ENCODE measurements at regions not wholly inside any gene's neighbourhood (a gene's known extent, or its start where the extent isn't known, plus 50 kb on each side); places are given as distances from the start of the nearest gene placed in this dataset.

DNA sequence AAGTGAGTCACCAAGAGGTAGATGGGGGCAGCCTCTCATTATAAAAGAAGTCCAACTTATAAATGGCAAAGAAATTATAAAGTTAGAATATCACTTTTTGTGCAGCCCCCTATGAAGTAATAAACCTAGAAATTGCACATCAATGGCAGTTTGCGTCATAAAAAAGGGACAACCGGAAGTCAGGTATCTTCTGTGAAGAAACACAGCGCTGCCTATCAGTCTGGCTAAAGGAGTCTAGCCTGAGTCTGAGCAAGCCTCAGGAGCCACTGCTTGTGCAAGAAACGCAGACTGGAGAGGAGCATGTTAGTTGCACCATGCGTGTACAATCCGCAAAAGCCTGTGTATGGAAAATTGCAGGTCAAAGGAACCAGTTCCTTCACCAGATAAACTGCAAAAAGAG, 178.4 kb downstream of the ARRDC4 start:
- no peak overlapping the region for H3K27ac ChIP-seq
- DNase-seq (ENCODE audit: low read depth, low spot score) = no peak

DNA sequence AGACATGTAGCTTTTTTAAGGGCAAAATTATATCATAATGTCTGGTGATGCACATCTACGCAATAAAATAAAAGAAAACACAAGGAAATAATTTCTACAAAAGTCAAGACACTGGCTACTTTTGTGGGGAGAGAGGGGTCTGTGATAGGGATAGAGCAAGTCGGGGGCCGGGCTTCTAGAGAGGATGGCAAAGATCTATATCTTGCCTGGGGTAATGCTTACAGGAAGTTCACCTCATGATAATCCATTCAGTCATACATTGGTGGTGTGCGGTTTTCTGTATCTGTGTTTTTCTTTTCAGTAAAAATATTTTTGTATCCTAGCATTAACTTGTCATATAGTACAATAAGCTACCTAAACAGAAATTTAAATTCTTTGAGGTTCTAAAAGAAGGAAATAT, 178.8 kb downstream of the ARRDC4 start:
- DNase-seq (ENCODE audit: low read depth, low spot score) = no peak
- no peak overlapping the region for H3K27ac ChIP-seq

- DNase-seq (ENCODE audit: low read depth, low spot score) = no peak
- no peak overlapping the region for H3K27ac ChIP-seq
Measured at GRCh38 chr15:98142572-98142971, 182.1 kb downstream of the ARRDC4 start.

- DNase-seq (ENCODE audit: low read depth, low spot score) = no peak
- H3K27ac ChIP-seq = no peak overlapping the region
Measured at GRCh38 chr15:98143116-98143515, 182.6 kb downstream of the ARRDC4 start.

DNA sequence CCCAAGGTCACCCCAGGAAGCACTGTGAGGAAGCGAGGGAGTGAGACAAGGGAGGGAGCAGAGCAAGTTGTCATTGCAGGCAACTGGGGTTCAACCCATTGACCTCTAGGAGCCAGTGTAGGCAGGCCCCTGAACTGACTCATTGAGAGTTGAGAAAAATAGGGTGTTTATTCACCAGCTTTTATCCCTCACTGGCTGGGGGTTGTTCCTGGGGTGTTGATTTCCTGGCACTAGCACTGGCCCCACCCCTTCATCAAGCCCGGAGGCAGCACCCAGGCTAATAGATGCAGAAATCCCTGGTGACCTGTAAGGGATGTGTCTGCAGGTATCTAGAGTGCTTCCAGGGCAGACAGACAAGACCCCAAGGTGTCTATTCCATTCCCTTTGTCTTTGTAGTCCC, 183.9 kb downstream of the ARRDC4 start:
- no peak for DNase-seq (ENCODE audit: low read depth, low spot score)
- no peak overlapping the region for H3K27ac ChIP-seq

- H3K27ac ChIP-seq = no peak overlapping the region
- DNase-seq (ENCODE audit: low read depth, low spot score) = no peak
Measured at GRCh38 chr15:98146031-98146820, 185.7 kb downstream of the ARRDC4 start.

GRCh38 chr15:98147415-98147814, 186.9 kb downstream of the ARRDC4 start:
- no peak for DNase-seq (ENCODE audit: low read depth, low spot score)

GRCh38 chr15:98150084-98150483, 189.6 kb downstream of the ARRDC4 start:
- H3K27ac ChIP-seq = peak overlapping the region; percentile 58

More at GRCh38 chr15:98147415-98147814, 186.9 kb downstream of the ARRDC4 start:
- H3K27ac ChIP-seq = no peak overlapping the region

GRCh38 chr15:98150536-98150935, 190.0 kb downstream of the ARRDC4 start:
- no peak for DNase-seq (ENCODE audit: low read depth, low spot score)
- peak overlapping the region; percentile 58 for H3K27ac ChIP-seq

More at GRCh38 chr15:98150084-98150483, 189.6 kb downstream of the ARRDC4 start:
- DNase-seq (ENCODE audit: low read depth, low spot score) = no peak

DNA sequence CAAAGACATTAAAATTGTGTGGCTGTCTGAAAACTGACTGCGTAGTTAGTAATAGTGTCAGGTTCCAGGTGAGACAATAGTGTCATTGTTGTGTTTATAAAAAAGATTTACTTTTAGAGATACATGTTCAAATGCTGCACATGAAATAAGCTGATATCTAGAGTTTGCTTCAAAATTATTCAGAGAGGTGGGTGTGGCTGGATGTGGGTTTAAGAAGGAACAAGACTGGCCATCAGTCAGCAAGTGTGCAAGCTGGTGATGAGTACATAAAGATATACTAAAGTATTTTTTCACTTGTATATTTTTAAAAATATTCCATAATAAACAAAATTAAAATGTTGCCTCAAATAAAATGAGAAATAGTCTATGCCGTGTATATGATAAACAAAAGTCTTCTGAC, 190.6 kb downstream of the ARRDC4 start:
- H3K27ac ChIP-seq = peak overlapping the region; percentile 58
- no peak for DNase-seq (ENCODE audit: low read depth, low spot score)

GRCh38 chr15:98152156-98152555, 191.7 kb downstream of the ARRDC4 start:
- DNase-seq (ENCODE audit: low read depth, low spot score) = no peak
- H3K27ac ChIP-seq = peak overlapping the region; percentile 58

DNA sequence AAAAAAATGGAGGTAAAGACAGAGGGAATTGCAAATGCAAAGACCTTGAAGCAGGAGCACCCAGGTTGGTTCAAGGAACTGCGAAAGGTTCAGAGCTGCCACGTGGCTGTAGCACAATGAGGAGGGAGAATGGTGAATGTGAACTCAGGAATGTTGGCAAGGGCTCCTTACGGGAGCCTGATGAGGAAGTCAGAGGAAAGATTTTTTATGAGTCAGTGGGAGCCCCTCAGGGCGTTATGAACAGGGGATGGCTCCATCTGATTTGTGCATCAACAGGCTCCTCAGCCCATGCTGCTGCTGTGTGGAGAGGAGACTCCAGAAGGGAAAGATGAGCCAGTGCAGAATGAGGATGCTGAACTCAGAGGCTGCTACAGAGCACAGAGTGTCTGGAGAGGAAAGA, 194.4 kb downstream of the ARRDC4 start:
- peak overlapping the region; percentile 71 for H3K27ac ChIP-seq
- DNase-seq (ENCODE audit: low read depth, low spot score) = peak; percentile 86

DNA sequence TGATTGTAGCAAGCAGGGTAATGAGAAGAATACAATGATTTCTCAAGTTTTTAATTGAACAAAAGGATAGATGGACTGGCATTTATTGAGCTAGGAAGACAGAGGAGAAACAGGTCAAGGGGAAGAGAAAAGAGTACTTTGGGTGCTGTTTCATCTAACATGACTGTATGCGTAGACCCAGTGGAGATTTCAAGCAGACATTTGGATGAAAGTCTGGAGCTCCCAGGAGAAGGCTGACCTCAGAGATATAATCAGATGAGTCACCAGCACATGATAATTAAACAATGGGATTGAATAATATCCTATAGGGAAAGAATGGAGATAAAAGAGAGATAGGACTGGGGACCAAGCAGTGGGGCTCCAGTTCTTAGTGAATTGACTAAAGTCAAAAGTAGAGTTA, 194.9 kb downstream of the ARRDC4 start:
- DNase-seq (ENCODE audit: low read depth, low spot score) = no peak
- peak overlapping the region; percentile 71 for H3K27ac ChIP-seq

DNA sequence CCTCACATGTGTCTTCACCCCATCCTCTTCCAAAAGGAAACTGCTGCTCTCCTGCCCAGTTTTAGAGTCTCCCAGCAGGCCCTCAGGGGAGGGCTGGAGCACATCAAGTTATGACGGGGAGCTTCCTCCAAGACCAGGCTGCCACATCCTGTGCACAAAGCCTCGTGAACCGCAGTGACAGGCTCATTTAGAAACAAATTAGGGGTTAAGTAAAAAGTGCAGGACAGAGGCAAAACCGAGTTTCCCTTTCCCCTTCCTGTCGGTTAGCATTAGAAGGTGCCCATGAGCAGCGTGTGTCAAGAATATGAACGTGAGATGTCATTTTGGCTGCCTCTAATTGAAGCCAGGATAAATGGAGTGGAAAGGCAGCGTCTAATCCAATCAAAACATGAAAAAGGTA, 199.7 kb downstream of the ARRDC4 start:
- no peak for DNase-seq (ENCODE audit: low read depth, low spot score)
- H3K27ac ChIP-seq = no peak overlapping the region

- H3K27ac ChIP-seq = peak overlapping the region; percentile 89
- no peak for DNase-seq (ENCODE audit: low read depth, low spot score)
Measured at GRCh38 chr15:98163319-98164045, 203.0 kb downstream of the ARRDC4 start.

DNA sequence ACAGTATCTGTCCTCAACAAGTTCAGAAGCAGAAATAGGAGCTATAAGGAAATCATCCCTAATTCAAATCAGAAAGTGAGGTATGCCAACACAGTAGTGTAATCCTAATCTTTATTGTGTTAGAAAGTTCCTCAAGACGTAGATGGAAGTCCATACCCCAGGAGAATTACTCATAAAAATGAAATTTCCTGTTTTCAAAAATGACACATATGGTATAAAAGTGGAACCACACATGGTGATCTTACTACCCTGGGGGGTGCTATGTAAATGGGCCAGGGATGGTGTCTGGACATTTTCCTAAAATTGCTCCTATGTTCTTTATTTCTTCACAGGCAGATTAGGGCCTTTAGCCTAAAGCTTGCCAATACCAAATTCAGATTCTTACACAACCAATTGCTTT, 204.1 kb downstream of the ARRDC4 start:
- peak overlapping the region; percentile 89 for H3K27ac ChIP-seq
- no peak for DNase-seq (ENCODE audit: low read depth, low spot score)

DNA sequence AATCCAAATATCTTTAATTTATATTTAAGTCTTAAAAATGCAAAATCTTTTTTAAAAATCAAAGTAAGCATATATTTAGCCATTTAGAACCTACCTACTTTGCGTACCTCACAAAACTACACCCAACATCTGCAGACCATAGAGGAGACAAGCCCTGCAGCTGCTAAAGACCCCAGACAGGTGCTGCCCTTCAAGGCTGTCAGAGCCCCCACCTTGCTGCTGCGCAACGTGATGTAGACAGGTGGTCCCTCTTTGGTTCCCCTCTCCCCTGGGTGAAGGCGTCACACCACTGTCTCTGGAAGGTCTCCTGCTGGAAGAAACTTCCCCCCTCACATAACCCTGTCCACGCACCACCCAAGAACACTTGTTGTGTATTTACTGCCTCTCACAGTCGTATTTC, 204.5 kb downstream of the ARRDC4 start:
- H3K27ac ChIP-seq = peak overlapping the region; percentile 89

GRCh38 chr15:98167722-98168268, 207.3 kb downstream of the ARRDC4 start:
- no peak overlapping the region for H3K27ac ChIP-seq
- no peak for DNase-seq (ENCODE audit: low read depth, low spot score)

More for the DNA sequence above, 204.5 kb downstream of the ARRDC4 start:
- no peak for DNase-seq (ENCODE audit: low read depth, low spot score)

- H3K27ac ChIP-seq = no peak overlapping the region
- no peak for DNase-seq (ENCODE audit: low read depth, low spot score)
Measured at GRCh38 chr15:98169551-98169950, 209.0 kb downstream of the ARRDC4 start.

DNA sequence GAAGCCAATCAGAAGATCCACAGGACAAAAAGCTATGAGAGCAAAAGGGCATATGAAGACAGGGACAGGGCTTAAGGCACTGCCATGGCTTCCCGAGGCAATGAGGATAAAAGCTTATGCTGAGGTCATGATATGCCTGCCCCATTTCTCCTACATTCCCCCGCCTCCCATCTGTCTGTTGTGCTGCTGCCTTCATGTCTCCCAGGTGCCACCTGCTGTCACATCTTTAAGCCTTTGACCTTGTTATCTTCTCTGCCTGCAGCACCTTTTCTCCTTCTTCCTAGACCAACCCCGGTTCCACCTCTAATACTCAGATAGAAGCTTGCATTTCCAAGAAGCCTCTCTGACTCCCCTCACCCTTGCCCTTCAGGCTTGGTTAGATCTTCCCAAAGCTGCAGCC, 213.8 kb downstream of the ARRDC4 start:
- H3K27ac ChIP-seq = no peak overlapping the region
- DNase-seq (ENCODE audit: low read depth, low spot score) = no peak

GRCh38 chr15:98174841-98175240, 214.3 kb downstream of the ARRDC4 start:
- no peak overlapping the region for H3K27ac ChIP-seq
- no peak for DNase-seq (ENCODE audit: low read depth, low spot score)
